NOMO-1 treated with dmso at 0.1 percent for 144 hours (cell line): ENCODE measurements at regions not wholly inside any gene's neighbourhood (a gene's known extent, or its start where the extent isn't known, plus 50 kb on each side); places are given as distances from the start of the nearest gene placed in this dataset.

ENCODE experiments used
- DNase-seq: peaks from one replicate; lab custom pipeline; 2025; ENCODE audit not compliant: unreplicated experiment; lab: John Stamatoyannopoulos, UW

GRCh38 chr1:195580988-195581387, 1027.3 kb downstream of the KCNT2 start:
- DNase-seq = no peak

GRCh38 chr1:195577748-195578147, 1030.5 kb downstream of the KCNT2 start:
- DNase-seq = no peak

DNA sequence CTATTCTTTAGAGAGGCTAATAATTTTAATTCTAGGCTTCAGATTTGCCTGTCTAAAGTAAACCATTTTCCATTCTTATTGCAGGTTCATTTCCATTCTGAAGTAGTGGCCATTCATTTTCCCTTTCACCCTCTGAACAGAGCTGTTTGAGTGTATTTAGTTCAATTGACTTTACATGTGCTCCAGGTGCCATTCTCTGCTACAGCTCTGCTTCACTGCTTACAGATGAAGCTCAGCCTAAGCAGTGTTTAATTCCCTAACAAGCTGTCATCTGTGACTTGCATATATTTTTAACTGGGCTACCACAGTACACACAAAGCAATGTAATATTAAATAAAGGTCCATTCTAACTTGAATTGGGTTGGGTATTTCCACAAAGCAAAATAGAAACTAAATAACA, 1031.6 kb downstream of the KCNT2 start:
- DNase-seq = no peak

DNA sequence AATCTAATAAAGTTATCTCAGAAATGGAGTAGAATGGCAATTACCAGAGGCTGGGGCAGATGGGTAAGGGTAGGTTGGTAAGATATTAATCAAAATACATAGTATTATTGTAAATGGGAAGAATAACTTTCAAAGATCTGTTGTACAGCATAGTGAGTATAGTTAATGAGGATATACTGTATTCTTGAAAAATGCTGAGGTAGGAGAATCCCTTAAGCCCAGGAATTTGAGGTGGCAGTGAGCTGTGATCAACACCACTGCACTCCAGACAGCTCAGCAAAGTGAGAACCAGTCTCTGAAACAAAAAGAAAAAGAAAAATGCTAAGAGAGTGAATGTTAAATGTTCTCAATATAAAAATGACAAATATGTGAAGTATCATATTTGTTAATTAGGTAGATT, 1033.7 kb downstream of the KCNT2 start:
- no peak for DNase-seq

DNA sequence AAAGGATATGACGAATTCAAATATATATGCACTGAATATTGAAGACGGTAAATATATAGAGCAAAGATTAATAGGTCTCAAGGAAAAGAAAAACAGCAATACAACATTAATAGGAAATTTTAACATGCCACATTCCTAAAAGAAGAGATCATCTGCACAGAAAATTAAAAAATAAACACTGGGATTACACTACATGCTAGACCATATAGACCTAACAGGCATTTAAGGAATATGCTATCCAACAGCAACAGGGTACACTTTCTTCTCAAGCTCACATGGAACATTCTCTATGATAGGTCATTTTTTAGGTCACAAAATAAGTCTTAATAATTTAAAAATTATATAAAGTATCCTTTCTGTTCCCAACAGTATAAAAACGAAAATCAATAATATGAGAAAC, 1038.3 kb downstream of the KCNT2 start:
- DNase-seq = no peak

GRCh38 chr1:195568389-195568788, 1039.9 kb downstream of the KCNT2 start:
- DNase-seq = no peak

DNA sequence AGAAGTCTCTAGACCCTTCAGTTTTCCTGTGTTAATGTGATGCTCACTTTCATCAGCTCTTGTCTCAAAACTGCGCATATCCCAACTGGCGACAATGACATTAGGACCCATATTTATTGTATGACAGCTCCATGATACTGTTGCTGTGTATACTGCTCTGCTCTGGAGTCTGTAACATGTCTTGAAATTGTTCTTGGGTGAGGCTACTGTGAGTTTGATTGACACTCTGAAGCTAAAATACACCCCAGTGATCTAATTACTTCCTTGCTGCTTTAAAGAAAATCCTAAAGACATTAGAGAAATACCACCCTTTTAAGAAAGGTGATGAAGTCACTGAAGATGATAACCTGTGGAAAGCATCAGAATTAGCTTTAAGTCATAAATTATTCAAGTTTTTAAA, 1046.2 kb downstream of the KCNT2 start:
- no peak for DNase-seq

GRCh38 chr1:195550071-195550862, 1058.0 kb downstream of the KCNT2 start:
- no peak for DNase-seq

- no peak for DNase-seq
These were observed 1077.3 kb downstream of the KCNT2 start for GRCh38 chr1:195530961-195531360.

DNA sequence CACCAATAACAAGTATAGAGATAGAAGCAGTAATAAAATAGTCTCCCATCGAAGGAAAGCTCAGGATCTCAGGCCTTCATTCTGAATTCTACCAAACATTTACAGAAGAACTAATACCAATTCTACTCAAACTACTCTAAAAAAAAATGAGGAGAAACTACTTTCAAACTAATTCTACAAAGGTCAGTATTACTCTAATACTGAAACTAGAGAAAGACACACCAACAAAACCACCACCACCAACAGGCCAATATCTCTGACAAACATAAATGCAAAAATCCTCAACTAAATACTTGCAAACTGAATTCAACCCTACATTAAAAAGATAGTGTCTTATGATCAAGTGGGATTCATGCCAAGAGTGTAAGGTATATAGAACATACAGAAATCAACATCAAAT, 1078.4 kb downstream of the KCNT2 start:
- no peak for DNase-seq

DNA sequence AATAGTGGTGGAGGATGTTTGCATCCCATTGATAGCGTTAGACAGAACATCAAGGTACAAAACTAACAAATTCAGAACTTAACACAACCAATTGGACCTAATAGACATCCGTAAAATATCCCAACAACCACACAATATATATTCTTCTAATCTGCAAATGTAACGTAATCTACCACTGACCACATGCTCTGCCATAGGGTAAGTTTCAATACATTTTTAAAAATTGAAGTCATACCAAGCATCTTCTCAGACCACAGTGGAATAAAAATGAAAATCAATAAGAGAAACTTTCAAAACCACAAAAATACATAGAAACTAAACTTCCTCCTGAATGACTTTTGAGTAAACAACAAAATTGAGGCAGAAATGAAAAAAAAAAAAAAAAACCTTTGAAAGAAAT, 1087.5 kb downstream of the KCNT2 start:
- no peak for DNase-seq

GRCh38 chr1:195516036-195516435, 1092.2 kb downstream of the KCNT2 start:
- DNase-seq = no peak

GRCh38 chr1:195511501-195511900, 1096.7 kb downstream of the KCNT2 start:
- DNase-seq = no peak

GRCh38 chr1:195501118-195501517, 1107.1 kb downstream of the KCNT2 start:
- no peak for DNase-seq

DNA sequence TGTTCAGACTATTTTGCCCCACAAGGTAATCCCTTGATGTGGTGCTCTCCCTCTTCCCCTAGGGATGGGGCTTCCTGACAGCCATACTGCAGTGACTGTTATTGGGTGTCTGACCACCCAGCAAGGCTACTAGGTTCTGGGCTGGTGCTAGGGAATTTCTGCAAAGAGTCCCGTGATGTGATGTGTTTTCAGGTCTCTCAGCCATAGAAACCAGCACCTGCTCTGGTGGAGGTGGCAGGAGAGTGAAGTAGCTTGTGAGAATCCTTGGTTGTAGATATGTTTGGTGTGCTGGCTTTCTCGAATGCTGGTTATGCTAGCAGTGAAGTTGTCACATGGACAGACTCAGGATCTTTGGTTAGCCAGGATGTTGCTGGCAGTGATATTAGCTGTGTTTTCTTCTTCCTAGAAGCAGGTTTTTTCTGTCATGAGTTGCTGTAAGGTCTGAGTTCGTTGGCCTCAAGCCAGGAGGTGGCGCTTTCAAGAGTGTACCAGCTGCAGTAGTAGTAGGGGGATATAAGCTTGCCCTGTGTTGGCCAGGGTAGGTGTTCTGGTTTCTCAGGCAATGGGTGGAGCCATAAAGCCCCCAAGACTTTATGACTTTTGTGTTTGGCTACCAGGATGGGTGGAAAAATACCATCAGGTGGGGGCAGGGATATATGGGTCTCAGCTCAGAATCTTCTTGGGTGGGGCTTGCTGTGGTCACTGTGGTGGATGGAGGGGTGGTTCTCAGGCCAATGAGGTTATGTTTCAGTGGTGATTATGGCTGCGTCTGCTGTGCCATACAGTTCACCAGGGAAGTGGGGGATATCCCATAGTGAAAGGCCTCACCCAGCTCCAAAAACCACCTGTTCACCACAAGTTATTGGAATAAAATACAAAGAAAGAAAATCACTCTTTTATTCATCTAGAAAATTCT, 1112.3 kb downstream of the KCNT2 start:
- DNase-seq = no peak

DNA sequence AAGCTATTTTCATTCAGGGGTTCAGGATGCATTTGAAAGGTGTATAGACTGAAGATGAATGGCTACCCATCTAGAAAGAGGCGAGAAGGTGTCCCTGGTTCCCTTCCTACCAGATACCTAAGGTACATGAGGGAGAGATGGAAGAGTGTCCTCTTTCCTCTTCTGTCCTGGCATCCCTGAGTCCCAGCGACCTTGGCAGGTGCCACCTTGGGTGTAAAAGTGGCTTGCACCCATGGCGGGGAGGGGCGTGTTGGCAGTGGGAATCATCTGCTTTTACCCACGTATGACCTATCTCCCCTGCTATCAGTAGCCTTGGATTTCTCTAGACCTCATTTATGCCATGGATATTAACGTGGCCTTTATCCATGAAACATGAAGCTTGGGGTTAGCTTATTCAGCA, 1126.1 kb downstream of the KCNT2 start:
- DNase-seq = no peak

GRCh38 chr1:195481293-195481692, 1126.9 kb downstream of the KCNT2 start:
- no peak for DNase-seq

DNA sequence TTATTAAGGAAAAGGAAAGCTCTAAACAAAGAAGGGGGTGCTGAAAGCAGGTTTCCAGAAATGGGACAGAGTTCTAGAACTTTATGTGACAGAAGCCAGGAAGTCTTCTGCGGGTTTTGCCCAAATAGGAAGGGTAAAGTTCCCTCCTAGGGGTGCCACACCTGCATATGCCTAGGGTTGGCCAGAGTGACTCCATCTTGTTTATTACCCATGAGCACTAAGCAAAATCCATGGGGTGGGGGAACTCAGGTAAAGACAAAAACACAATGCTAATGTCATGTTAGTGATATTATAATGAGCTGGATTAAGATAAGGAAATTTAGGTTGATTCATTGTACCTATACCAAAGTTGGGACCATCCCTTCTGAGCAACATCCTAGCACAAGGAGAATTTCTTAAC, 1132.7 kb downstream of the KCNT2 start:
- no peak for DNase-seq

DNA sequence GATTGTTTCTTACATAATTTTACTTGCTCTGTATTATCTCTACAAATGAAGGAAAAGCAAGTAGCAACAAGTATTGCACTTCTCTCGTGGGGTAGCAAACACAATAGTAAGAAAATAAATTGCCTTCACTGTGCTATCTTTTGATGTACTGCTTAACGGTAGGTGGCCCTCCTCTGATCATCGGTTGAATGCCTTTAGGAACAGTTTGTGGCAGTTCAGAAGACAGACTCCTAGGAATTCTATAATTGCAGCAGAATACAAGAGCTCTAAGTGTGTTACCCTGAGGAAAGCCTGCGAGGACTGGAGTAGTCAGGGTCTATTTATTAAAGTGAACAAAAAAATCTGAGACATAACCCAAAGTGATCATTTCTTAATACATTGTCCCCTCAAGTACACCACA, 1135.9 kb downstream of the KCNT2 start:
- no peak for DNase-seq

GRCh38 chr1:195466639-195467038, 1141.6 kb downstream of the KCNT2 start:
- no peak for DNase-seq

DNA sequence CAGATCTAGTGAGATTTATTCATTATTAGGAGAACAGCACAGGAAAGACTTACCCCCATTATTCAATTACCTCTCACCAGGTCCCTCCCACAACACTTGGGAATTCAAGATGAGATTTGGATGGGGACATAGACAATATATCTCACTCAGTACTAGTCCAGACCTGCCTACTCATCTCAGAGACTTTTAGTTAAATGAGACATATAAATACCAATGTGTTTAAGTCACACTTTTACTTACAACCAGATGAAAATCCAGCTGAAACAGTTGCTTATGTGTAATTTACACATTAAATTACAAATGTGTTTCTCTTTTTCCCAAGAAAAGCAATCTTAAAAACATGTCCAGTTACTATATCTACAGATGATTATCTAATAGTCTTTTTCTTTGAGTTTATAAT, 1145.6 kb downstream of the KCNT2 start:
- DNase-seq = no peak

GRCh38 chr1:195462152-195462551, 1146.1 kb downstream of the KCNT2 start:
- DNase-seq = no peak
